LHCN-M2 (cell line): ENCODE measurements at regions not wholly inside any gene's neighbourhood (a gene's known extent, or its start where the extent isn't known, plus 50 kb on each side); places are given as distances from the start of the nearest gene placed in this dataset.
"Not testable (repeated sequence)": the region's sequence is repeated elsewhere in the genome, so short reads cannot be mapped to it uniquely, and the experiment has no call there.

Experiments
- DNase-seq: peaks from one replicate; pipeline ENCODE4 v3.0.0-alpha.2; 2012; ENCODE audit warnings: low read depth

DNA sequence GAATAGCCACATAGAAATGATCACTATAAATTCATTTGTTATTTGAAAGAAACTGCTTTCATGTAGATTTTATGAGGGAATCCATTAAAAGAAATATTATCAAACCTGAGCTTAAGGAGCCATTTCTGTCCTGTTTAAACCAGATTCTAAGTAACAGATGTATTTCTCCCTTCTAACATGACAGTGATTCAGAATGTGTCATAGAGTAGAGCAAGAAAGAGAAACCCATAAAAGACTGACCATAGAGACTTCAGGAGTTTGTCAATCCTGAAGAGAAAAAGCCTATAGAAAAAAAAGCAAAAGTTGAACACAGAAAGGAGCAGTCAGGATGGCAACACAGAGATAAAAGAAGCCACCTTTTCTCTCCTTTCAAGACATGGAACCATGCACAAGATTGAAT lies 390.6 kb downstream of the PRIM2 start:
- peak; percentile 84 for DNase-seq

DNA sequence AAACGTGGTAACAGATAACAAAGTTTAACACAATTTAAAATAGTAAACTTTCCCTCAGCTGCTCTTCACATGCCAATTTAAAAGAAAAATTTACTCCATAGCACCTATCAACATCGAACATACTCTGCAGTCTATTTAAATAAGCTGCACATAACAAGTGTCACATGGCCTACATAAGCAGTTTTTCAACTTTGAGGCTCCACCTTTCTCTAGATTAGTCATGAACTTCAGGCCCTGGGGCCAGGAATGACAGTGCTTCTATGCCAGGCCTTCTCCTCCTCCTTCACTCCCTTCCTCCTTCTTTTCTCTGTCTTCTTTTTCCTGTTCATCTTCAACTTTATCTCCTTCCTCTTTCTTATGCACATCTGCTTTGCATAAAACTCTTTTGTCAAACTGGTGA lies 405.1 kb downstream of the PRIM2 start:
- peak; percentile 5 for DNase-seq

DNA sequence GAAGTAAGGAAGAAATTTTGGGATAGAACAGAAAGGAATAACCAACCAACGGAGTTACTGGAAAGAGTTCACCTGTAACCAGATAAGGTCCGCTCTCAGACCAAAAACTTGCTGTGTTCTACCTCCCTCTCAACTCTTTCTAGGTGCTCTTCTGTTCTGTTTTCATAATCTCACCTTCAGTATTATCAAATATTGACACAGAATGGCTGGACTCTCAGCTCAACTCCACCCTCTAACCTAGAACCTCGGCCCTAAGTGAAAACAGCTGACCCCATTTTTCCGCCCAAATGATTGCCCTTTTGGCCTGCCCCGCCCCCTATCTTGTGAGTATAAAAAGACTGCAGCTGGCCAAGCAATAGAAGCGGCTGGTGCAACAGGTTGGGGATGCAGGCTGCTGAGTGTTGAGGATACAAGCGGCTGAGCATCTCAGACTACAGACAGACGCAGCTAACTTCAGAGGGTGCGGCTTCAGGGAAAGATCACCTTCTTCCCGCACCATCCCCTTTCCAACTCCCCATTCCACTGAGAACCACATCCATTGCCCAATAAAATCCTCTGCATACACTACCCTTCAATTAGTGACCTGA lies 406.5 kb downstream of the PRIM2 start:
- not testable (repeated sequence) for DNase-seq

DNA sequence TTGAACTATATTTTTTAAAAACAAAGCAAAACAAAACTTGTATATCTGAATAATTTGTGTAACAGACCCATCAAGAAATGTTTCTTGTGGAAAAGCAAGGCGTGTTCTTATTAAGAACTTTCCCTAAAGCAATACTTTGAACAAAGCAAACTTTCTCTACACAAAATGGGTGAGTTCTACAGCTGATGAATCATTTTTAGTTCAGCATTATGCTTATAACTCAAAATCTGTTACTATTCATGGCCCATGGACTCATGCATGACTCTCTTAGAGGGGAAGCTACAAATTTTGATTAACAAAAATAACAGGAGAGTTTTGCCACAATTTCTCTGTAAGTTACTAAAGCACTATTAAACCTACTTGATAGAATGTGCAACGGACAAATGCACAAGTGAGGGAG lies 412.0 kb downstream of the PRIM2 start:
- DNase-seq = not testable (repeated sequence)

DNA sequence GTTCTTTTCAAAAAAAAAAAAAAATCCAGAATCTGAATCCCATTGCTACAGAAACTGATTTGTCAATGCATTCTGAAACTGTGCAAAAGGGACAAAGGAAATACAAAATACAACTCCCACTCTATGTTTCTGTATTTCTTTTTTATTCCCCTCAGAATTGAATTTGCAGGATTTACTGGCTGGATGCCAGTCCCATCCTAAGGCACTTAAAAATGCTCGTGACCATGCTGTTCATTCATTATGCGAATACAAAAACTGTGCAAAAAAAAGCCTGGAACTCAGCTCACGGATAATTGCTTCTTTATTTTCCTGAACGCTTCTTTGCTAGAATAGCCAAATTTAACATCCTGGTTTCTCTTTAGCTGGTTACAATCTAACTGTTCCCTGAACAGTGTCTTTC lies 413.3 kb downstream of the PRIM2 start:
- not testable (repeated sequence) for DNase-seq

DNA sequence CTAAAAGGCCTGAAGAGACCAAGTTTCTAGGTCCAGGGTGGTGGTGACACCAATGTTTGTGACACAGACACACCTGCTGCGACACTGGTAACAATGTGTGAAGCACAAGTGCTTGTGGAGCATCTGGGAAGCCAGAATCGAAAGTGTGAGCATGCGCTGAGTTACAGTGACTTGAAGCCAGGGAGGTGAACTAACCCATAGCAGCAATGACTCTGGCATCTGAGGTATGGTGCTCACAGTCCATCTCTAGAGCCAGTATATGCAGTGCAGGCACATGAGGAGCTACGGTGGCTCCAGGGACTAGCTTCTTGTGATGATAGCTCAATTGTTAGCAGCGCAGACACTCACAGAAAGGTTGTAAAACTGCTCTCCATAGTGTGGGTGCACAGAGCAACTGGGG lies 430.3 kb downstream of the PRIM2 start:
- not testable (repeated sequence) for DNase-seq

DNA sequence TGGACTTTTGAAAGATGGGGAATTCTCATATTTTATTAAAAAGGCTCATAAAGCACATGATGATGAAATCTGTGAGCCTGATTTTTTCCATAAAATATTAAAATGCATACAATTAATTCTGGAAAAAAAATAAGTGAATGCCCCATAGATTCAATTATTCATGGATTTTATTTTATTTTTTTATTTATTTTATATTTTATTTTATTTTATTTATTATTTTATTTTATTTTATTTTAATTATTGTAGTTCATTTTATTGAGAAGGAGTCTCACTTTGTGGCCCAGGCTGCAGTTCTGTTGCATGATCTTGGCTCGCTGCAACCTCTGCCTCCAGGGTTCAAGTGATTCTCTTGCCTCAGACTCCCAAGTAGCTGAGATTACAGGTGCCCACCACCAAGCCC lies 442.4 kb downstream of the PRIM2 start:
- DNase-seq = not testable (repeated sequence)

DNA sequence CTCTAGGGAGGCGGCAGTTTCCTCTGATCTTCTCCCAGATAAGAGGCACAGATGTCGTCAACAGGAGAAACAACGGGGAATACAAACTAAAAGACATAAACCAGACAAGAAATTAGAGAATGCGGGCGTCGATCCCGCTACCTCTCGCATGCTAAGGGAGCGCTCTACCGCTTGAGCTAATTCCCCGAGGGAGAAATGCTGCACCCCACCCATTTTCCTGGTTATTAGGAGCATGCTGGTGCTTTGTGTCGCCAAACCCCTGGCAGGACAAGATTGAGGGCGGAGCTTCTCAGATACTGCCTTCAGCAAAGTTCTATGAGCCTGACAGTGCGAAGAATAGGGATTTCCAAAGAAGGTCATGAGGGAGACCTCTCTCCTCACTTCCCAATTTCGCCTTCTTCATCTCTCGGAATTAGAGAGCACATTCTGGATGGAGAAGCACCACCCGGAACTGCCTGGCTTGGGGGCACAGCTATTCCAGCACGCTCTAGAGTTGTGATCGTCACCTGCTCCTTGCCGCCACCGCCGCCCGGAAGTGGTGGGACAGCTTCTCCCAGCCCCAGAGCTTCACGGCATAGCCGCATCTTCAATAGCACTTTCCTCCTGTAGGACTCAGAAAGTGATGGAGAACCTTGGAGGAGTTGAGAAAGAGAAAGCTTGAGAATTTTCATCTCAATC lies 475.4 kb downstream of the PRIM2 start:
- peak; percentile 0 for DNase-seq

DNA sequence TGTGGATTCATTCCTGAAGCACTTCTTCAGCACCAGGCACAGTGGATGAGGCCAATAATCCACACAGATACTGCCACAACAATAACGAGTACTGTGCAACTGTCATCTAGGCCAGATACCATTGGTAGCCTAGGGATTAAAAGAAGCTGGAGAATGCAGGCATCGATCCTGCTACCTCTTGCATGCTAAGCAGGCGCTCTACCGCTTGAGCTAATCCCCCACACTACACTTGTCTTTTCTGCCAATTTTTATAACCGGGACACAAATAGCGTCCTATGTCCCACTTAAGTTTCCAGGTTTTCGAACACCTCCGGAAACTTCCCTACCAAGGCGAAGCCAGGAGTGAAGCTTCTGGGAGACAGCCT lies 475.9 kb downstream of the PRIM2 start:
- DNase-seq = peak; percentile 25

DNA sequence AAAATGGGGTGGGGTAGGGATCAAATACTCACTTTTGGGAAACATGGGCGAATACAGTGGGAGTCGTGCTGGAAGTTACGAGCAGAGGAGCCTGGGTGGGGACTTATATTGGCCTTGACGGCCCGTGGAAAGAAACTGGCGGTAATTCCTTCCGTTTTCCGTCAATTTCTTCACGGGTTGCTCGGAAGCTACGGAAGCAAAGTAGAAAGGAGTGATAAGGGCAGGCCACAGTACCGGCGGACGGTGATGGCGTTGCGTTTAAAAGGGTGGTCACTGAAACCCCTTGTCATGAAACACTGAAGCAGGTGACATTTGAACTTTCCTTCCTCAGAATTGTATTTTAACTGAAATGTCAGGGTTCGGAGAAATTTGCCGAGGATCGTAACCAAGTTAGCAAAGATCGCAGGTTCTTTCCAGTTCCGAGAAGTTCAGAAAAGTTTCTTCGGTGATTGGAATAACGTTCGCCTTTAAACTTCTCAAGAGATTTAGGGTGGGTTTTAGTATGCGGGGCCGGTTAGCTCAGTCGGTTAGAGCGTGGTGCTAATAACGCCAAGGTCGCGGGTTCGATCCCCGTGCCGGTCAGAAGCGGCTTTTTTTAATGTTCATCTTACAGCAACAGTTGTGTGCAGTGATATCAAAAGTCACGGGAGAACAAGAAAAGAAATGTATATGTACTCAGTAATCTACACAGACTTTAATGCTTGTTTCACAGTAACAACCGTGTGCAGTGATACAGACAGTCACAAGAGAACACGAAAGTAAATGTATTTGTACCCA lies 482.5 kb downstream of the PRIM2 start:
- DNase-seq = peak; percentile 30

DNA sequence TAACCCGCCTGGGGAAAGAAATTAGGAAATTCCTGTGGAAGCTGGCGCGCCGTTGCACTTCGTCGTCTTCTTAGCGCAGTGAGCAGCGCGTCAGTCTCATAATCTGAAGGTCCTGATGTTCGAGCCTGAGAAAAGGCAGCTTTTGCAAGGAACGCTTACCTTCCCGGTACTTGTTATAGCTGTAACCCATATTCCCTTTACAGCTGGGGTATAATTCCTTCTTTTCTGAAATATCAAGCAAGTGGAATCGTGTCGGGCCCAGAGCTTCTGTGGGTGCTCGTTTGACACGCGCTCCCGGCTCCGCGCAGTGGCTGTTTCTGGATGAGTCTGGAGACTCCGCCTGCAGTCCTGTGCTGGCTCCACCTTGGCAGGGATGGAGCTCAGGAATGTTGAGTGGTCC lies 491.2 kb downstream of the PRIM2 start:
- peak; percentile 9 for DNase-seq

DNA sequence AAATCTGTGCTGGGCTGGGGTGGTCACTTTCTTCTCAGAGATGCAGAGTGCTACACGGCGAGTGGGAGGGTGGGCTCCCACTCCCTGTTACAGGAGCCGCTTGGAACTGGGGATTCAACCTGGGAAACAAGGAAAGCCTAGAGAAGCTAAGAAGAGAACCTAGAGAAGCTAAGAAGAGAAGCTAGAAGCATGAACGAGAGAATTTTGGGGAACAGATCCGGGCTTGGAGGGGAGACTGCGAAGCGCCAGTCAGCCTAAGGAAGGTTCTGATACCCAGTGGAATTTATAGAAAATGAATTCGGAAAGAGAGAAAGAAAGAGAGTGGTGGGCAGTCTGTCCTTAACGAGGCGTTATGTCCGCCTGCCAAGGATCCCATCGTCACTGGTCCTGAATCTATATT lies 492.0 kb downstream of the PRIM2 start:
- not testable (repeated sequence) for DNase-seq

DNA sequence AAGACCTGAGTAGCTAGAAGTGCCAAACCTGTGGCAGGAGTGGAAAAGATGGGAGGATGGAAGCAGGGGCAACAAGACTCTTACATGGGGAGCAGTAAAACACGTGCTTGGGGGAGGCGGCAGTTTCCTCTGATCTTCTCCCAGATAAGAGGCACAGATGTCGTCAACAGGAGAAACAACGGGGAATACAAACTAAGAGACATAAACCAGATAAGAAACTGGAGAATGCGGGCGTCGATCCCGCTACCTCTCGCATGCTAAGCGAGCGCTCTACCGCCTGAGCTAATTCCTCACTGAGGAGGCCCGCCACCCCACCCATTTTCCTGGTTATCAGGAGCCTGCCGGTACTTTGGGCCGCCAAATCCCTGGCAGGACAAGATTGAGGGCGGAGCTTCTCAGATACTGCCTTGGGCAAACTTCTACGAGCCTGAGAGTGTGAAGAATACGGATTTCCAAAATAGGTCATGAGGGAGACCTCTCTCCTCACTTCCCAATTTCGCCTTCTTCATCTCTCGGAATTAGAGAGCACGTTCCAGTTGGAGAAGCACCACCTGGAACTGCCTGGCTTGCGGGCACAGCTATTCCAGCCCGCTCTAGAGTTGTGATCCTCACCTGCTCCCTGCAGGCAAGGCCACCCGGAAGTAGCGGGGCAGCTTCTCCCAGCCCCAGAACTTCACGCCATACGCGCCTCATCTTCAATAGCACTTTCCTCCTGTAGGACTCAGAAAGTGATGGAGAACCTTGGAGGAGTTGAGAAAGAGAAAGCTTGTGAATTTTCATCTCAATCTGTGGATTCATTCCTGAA lies 496.0 kb downstream of the PRIM2 start:
- DNase-seq = peak; percentile 19

DNA sequence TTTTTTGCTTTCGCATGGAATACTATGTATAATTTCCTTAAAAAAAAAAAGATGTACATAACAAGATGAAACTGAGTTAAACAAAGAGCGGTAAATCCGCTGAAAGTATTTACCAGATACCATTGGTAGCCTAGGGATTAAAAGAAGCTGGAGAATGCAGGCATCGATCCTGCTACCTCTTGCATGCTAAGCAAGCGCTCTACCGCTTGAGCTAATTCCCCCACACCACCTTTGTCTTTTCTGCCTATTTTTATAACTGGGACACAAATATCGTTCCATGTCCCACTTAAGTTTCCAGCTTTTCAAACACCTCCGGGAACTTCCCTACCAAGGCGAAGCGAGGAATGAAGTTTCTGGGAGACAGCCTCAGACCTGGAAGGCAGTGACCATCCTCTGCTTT lies 498.4 kb downstream of the PRIM2 start:
- DNase-seq = not testable (repeated sequence)

DNA sequence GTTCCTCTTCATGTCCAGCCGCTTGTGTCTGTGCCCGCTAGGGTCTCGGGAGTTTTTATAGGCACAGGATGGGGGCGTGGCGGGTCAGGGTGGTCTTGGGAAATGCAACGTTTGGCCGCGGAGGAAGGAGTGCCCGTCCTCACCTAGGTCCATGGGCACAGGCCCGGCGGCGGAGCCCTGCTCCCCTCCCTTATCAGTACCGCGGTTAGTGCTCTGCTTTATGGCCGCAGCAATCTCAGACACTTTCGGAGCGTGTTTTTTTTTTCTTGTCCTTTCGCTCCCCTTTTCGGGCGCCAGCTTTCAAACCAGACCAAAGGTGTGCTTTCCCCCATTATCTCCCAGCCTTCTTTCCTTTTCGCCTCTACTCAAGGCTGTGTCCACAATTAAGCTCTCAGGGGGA lies 503.9 kb downstream of the PRIM2 start:
- DNase-seq = not testable (repeated sequence)

DNA sequence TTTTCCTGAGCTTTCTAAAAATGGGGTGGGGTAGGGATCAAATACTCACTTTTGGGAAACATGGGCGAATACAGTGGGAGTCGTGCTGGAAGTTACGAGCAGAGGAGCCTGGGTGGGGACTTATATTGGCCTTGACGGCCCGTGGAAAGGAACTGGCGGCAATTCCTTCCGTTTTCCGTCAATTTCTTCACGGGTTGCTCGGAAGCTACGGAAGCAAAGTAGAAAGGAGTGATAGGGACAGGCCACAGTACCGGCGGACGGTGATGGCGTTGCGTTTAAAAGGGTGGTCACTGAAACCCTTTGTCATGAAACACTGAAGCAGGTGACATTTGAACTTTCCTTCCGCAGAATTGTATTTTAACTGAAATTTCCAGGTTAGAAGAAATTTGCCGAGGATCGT lies 505.0 kb downstream of the PRIM2 start:
- DNase-seq = not testable (repeated sequence)

DNA sequence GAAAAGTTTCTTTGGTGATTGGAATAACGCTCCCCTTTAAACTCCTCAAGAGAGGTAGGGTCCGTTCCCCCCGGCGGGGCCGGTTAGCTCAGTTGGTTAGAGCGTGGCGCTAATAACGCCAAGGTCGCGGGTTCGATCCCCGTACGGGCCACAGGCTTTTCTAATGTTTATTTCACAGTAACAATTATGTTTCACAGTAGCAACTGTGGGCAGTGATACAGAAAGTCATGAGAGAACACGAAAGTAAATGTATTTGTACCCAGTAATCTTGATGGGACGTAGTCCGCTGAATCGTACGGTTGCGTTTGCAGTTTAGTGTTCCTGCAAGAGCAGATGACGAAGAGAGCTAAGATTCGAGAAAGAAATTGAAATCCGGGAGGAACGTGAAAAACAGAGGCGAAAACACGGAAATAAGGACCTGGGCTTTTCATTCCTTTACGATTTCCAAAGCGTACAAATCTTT lies 505.5 kb downstream of the PRIM2 start:
- DNase-seq = peak; percentile 6

DNA sequence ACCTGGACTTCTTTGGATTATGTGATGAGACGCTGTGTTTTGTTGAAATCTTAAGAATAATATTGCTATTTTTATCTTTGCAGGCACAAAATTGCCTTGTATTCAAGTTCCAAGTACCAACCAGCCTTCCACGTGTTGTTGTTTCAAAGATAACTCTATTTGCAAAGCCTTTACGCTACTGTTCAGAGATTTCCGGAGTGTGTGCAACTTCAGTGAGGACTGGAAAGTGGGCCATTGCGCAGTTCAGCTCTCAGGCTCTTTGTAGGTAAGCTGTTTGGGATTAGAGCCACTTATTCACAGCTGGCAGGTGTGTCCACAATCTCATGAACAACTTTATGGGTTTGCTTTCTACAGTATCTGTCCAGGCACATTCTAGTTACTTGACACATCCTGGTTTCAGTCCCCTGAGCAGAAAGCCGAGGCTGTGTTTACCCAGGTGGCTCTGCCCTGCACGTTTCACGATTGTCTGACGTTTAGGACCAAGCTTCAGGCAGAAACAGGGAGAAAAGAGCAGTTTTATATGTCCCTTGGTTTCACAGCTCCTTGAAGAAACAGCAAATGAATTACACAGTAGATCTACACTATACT lies 520.3 kb downstream of the PRIM2 start:
- DNase-seq = not testable (repeated sequence)

DNA sequence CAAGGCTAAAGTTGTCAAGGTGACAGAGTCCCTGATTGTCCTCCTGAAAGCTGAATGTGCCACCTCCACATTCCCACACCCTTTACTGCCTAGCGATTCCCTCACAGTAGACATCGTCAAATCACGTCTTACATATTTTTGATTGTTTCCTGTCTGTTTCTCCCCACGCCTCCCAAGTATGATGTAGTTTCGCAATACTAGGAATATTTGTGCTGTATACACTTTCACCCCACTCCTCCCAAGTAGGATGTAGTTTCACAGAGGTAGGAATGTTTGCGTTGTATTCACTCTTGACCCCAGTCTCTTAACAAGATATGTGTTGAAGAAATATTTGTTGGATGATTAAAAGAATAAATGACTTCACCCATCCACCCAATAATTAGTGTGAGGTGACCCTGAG lies 524.1 kb downstream of the PRIM2 start:
- DNase-seq = not testable (repeated sequence)

DNA sequence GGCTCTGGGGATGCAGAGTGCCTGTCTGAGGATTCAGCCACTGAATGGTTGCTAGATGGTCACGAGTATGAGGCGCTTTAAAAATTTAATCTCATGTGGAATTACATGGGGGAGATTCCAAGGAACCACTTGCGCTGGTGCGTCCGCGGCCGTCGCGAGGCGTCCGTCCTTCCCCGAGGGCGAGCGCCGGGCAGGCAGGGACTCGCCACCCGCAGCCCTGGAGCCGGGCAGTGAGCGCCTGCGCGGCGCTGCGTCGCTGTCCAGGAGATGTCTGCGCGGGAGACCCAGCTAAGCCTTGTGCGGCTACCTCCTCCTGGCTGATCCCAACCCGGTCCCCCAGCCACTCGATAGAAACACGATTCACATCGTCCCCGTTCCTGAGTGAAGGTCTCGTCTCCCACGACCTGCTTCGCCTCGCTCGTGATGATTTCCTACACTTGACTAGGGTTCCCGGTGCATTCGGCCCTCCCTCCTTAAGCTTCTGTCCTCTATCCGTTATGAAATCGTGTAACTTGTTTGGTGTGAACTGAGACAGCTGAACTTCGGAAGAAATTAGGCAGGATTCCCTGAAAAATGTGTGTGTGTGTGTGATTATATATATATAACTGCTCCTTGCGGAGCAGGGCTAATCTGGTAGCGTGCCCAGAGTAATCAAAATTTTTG lies 536.4 kb downstream of the PRIM2 start:
- DNase-seq = not testable (repeated sequence)
